ENCODE measurements at regions not wholly inside any gene's neighbourhood (a gene's known extent, or its start where the extent isn't known, plus 50 kb on each side); places are given as distances from the start of the nearest gene placed in this dataset.

- no peak for TF ChIP-seq HDAC2 (IDR thresholded peaks at IDR 0.05)
- TF ChIP-seq MEF2D (tag; conservative IDR thresholded peaks at IDR 0.05; ENCODE audit: low read depth), result no peak
- TF ChIP-seq CHD2 (IDR thresholded peaks at IDR 0.05; ENCODE audit: low read depth, low read length), result no peak
- TF ChIP-seq EZH2 (IDR thresholded peaks at IDR 0.05; ENCODE audit: borderline replicate concordance, low read depth, low read length), result no peak
- TF ChIP-seq MAX (CRISPR knock-in tag; IDR thresholded peaks at IDR 0.05), result no peak
- no peak for TF ChIP-seq FOXJ3 (CRISPR knock-in tag; IDR thresholded peaks at IDR 0.05)
- TF ChIP-seq POLR2A (conservative IDR thresholded peaks at IDR 0.05), result no peak
Measured at GRCh38 chr18:54060343-54061005, 164.0 kb downstream of the MBD2 start.

Data from K562 (cell line).